Thoracic aorta (tissue), 2 donors: ENCODE measurements at regions not wholly inside any gene's neighbourhood (a gene's known extent, or its start where the extent isn't known, plus 50 kb on each side); places are given as distances from the start of the nearest gene placed in this dataset.

ENCODE experiments used
- ATAC-seq: fragments of 150-250 bp; one replicate; pipeline ENCODE4 v1.8.0; 2017; ENCODE audit warnings: low read depth; ENCODE audit not compliant: insufficient number of reproducible peaks, low FRiP score
- DNase-seq: peaks from one replicate; pipeline ENCODE4 v3.0.0-alpha.2; 2020; ENCODE audit warnings: low spot score
- H3K27ac ChIP-seq, 2 donors: fragments of 200-600 bp; sonication (generic); 1 replicate in 1 of 2; 2 replicates in 1 of 2; pipeline ENCODE4 v1.5.1; 2016; ENCODE audit warnings: mild to moderate bottlenecking in 2 of 2, moderate library complexity in 2 of 2
- H3K27me3 ChIP-seq: fragments of 200-600 bp; sonication (generic); replicated peaks from 2 replicates; pipeline ENCODE4 v1.6.0; 2016; ENCODE audit warnings: mild to moderate bottlenecking; ENCODE audit not compliant: insufficient read depth
- H3K36me3 ChIP-seq: fragments of 200-600 bp; sonication (generic); one replicate; pipeline ENCODE4 v1.5.1; 2016
- H3K4me1 ChIP-seq, 2 donors: fragments of 200-600 bp; sonication (generic); 1 replicate in 1 of 2; 2 replicates in 1 of 2; pipeline versions ENCODE4 v1.5.1 to v1.6.0; 2016; ENCODE audit warnings: low read depth in 2 of 2, mild to moderate bottlenecking in 1 of 2; ENCODE audit not compliant: control insufficient read depth in 1 of 2
- H3K4me3 ChIP-seq: fragments of 200-600 bp; sonication (generic); 2 replicates; pipeline ENCODE4 v1.5.1; 2016; ENCODE audit warnings: mild to moderate bottlenecking
- H3K9me3 ChIP-seq: fragments of 200-600 bp; sonication (generic); 2 replicates; pipeline ENCODE4 v1.5.1; 2016
- TF ChIP-seq, protein P1 (sequence below): fragments of 200-600 bp; sonication (generic); IDR thresholded peaks from one replicate; pipeline ENCODE4 v1.5.1; 2019; ENCODE audit warnings: antibody characterized with exemption

DNA sequence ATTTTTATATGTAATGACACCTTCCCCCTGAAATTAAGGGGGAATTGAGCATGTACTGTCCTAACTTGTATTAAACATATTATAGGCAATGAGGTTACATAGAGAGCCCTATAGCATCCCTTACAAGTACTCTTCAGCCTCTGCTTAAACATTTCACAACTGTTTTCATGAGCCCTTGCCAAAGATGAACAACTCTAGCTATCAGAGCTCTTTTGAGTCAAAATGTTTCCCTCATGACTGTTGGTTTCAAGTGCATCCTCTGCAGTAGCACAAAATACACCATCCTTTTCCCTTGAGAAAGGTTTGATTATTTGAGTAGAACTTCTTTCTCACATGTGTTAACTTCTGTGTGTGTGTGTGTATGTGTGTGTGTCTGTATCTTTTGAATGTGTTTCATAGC is 1157.6 kb upstream of the CELF2 start:
- Histone ChIP-seq H3K4me1 (no peaks in the 10 kb centered on the region), H3K9me3 (no peaks in the 10 kb centered on the region), H3K36me3 (no peaks in the 10 kb centered on the region), H3K4me3 (no peak overlapping the region), H3K27me3 (no peaks in the 10 kb centered on the region), H3K27ac (no peak overlapping the region)
- TF ChIP-seq, protein P1, sequence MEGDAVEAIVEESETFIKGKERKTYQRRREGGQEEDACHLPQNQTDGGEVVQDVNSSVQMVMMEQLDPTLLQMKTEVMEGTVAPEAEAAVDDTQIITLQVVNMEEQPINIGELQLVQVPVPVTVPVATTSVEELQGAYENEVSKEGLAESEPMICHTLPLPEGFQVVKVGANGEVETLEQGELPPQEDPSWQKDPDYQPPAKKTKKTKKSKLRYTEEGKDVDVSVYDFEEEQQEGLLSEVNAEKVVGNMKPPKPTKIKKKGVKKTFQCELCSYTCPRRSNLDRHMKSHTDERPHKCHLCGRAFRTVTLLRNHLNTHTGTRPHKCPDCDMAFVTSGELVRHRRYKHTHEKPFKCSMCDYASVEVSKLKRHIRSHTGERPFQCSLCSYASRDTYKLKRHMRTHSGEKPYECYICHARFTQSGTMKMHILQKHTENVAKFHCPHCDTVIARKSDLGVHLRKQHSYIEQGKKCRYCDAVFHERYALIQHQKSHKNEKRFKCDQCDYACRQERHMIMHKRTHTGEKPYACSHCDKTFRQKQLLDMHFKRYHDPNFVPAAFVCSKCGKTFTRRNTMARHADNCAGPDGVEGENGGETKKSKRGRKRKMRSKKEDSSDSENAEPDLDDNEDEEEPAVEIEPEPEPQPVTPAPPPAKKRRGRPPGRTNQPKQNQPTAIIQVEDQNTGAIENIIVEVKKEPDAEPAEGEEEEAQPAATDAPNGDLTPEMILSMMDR: no peak
- DNase-seq (no peak), ATAC-seq (no peak)

DNA sequence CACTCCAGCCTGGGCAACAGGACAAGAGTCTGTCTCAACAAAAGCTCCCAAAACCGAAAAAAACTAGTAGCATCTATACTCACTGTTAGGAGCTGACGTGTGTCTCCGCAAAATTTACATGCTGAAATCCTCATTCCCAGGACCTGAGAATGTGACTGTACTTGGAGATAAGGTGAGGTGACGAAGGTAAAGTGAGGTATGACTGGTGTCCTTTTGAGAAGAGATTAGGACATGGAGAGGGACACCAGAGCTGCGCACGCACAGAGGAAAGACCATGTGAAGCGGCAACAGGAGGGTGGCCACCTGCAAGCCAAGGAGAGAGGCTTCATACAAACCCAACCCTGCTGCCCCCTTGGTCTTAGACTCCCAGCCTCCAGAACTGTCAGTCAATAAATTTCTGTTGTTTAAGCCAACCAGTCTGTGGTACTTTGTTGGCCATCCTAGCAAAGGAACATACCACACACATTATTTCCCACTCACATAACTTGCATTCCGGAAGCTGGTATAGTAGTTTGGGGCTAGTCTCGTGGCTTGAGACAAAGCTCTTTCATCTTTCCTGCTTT is 1154.0 kb upstream of the CELF2 start:
- Histone ChIP-seq H3K9me3 (no peaks in the 10 kb centered on the region), H3K27me3 (no peaks in the 10 kb centered on the region), H3K4me1 (no peaks in the 10 kb centered on the region), H3K27ac (no peak overlapping the region), H3K36me3 (no peaks in the 10 kb centered on the region), H3K4me3 (no peak overlapping the region)
- TF ChIP-seq, protein P1: no peak
- ATAC-seq: no peak
- no peak for DNase-seq

DNA sequence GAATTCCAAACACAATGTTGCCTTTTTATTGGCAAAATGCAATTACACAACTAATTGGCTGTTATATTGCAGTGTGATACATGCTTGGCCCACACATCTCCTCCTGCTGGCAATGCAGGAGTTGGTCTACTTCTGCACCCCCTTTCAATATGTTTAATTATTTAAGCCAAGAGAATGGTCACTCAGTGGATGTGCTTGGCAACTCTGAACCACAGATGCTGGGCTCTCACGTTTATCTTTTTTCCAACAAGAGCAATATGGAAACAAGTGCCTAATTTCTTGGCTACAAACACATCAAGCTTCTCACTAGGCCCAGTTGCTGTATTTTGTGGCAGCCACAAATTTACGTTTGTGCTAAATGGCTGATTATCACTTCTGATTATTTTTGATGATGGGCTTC is 1149.2 kb upstream of the CELF2 start:
- Histone ChIP-seq H3K27me3 (no peaks in the 10 kb centered on the region), H3K36me3 (no peaks in the 10 kb centered on the region), H3K4me1 (no peaks in the 10 kb centered on the region), H3K27ac (no peak overlapping the region), H3K4me3 (no peak overlapping the region), H3K9me3 (no peaks in the 10 kb centered on the region)
- TF ChIP-seq, protein P1: no peak
- DNase-seq (no peak), ATAC-seq (no peak)

DNA sequence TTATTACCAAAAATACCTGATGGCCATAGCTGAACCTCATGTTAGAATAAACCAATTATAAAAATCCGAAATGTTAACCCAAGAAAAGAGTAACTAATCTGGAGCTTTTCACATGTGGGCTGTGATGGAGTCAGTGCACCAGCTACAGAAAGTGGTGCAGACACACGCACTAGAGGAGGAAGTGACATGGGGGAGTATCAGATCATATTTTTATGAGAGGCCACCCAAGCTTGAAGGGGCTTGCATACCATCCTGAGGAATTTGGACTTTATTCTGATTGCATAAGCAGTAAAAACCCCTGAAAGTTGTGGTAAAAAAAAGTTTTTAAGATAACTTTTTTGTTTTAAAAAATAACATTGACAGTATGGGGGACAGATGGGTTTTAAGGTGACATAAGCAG is 1148.5 kb upstream of the CELF2 start:
- no peaks in the 10 kb centered on the region for H3K9me3 ChIP-seq
- TF ChIP-seq, protein P1: no peak
- ATAC-seq (no peak), DNase-seq (no peak)
- no peak overlapping the region for H3K27ac ChIP-seq
- H3K4me3 ChIP-seq: no peak overlapping the region
- no peaks in the 10 kb centered on the region for H3K27me3 ChIP-seq
- no peaks in the 10 kb centered on the region for H3K36me3 ChIP-seq
- H3K4me1 ChIP-seq: no peaks in the 10 kb centered on the region

DNA sequence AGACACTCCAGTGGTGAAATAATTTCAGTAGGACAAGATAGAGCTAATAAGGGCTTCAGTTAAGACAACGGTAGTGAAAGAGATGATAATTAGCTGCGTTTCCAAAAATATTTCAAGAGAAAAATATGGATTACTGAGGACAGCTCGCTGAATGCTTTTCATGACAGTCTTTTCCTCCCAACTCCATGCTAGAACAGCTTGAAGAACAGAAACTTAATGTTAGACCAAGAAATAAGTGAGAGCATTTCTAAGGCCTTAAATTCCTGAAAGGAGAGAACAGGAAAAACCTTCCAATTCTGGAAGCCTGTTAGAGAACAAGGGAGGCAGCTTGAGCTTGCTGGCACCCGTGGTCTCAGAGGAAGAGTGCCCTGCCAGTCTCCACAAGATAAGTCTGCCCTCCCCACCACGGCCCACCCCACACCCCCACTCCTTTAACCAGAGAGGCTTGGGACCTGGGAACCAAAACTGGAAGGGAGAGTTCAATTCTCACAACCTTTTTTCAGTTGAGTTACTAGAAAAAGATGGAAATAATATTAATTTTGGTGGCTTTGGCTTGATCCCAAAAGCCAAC is 1148.0 kb upstream of the CELF2 start:
- H3K36me3 ChIP-seq: no peaks in the 10 kb centered on the region

More for the DNA sequence above, 1148.0 kb upstream of the CELF2 start:
- no peaks in the 10 kb centered on the region for H3K4me1 ChIP-seq
- H3K27ac ChIP-seq: no peak overlapping the region
- H3K27me3 ChIP-seq: no peaks in the 10 kb centered on the region
- no peak overlapping the region for H3K4me3 ChIP-seq
- ATAC-seq (no peak), DNase-seq (no peak)
- TF ChIP-seq, protein P1: no peak
- no peaks in the 10 kb centered on the region for H3K9me3 ChIP-seq
